Neural crest cell (in vitro differentiated cells): ENCODE measurements at regions not wholly inside any gene's neighbourhood (a gene's known extent, or its start where the extent isn't known, plus 50 kb on each side); places are given as distances from the start of the nearest gene placed in this dataset.
A peak's percentile ranks its signal among the peaks of the same experiment; 100 is the strongest.

Experiments
- DNase-seq: peaks from one replicate; pipeline ENCODE4 v3.0.0; 2021; ENCODE audit warnings: low read depth, mixed read lengths, low spot score
- H3K27ac Mint-ChIP-seq: one replicate; pipeline ENCODE4 v1.8.0; 2021; ENCODE audit warnings: mild to moderate bottlenecking, mixed read lengths; ENCODE audit not compliant: unreplicated experiment
- H3K27me3 Mint-ChIP-seq: 2 replicates; pipeline ENCODE4 v1.8.0; 2021; ENCODE audit warnings: low read depth, mild to moderate bottlenecking, mixed read lengths
- H3K36me3 Mint-ChIP-seq: 2 replicates; pipeline ENCODE4 v1.8.0; 2021; ENCODE audit warnings: low read depth, mild to moderate bottlenecking, mixed read lengths
- H3K4me1 Mint-ChIP-seq: 2 replicates; pipeline ENCODE4 v1.8.0; 2021; ENCODE audit warnings: mixed read lengths
- H3K4me3 Mint-ChIP-seq: one replicate; pipeline ENCODE4 v1.8.0; 2021; ENCODE audit warnings: mild to moderate bottlenecking, mixed read lengths
- H3K9me3 Mint-ChIP-seq: 2 replicates; pipeline ENCODE4 v1.8.0; 2021; ENCODE audit warnings: mixed read lengths
- CTCF ChIP-seq: fragments of 200-600 bp; sonication (generic); conservative IDR thresholded peaks from 2 replicates; pipeline ENCODE4 v1.5.0; 2021; ENCODE audit warnings: antibody characterized with exemption, mild to moderate bottlenecking

- Mint-ChIP-seq H3K36me3 (peaks cover 7% of the 10 kb centered on the region), H3K4me1 (no peaks in the 10 kb centered on the region), H3K27ac (no peak overlapping the region), H3K27me3 (no peaks in the 10 kb centered on the region), H3K9me3 (peaks cover 12% of the 10 kb centered on the region), H3K4me3 (no peak overlapping the region)
- peak; percentile 23 for TF ChIP-seq CTCF
- DNase-seq: no peak
Observed at GRCh38 chr1:164092603-164093353, 466.2 kb upstream of the PBX1 start.

- DNase-seq: no peak
- no peak overlapping the region for H3K4me3 Mint-ChIP-seq
- TF ChIP-seq CTCF: no peak
- peaks cover 7% of the 10 kb centered on the region for H3K36me3 Mint-ChIP-seq
- H3K9me3 Mint-ChIP-seq: peaks cover 12% of the 10 kb centered on the region
- no peak overlapping the region for H3K27ac Mint-ChIP-seq
- no peaks in the 10 kb centered on the region for H3K4me1 Mint-ChIP-seq
- H3K27me3 Mint-ChIP-seq: no peaks in the 10 kb centered on the region
Observed at GRCh38 chr1:164093543-164093942, 465.4 kb upstream of the PBX1 start.

GRCh38 chr1:164101802-164102201, 457.2 kb upstream of the PBX1 start:
- no peaks in the 10 kb centered on the region for H3K4me1 Mint-ChIP-seq
- no peaks in the 10 kb centered on the region for H3K36me3 Mint-ChIP-seq

GRCh38 chr1:164131949-164132348, 427.0 kb upstream of the PBX1 start:
- no peak overlapping the region for H3K27ac Mint-ChIP-seq
- no peak for TF ChIP-seq CTCF
- H3K9me3 Mint-ChIP-seq: no peaks in the 10 kb centered on the region
- no peaks in the 10 kb centered on the region for H3K27me3 Mint-ChIP-seq
- H3K36me3 Mint-ChIP-seq: no peaks in the 10 kb centered on the region
- no peak for DNase-seq
- H3K4me1 Mint-ChIP-seq: no peaks in the 10 kb centered on the region
- H3K4me3 Mint-ChIP-seq: no peak overlapping the region

More at GRCh38 chr1:164101802-164102201, 457.2 kb upstream of the PBX1 start:
- no peak for DNase-seq
- H3K27ac Mint-ChIP-seq: no peak overlapping the region
- TF ChIP-seq CTCF: no peak
- H3K27me3 Mint-ChIP-seq: peaks cover 2% of the 10 kb centered on the region
- H3K9me3 Mint-ChIP-seq: no peaks in the 10 kb centered on the region
- H3K4me3 Mint-ChIP-seq: no peak overlapping the region

- peaks cover 11% of the 10 kb centered on the region for H3K4me1 Mint-ChIP-seq
- no peak for DNase-seq
- no peaks in the 10 kb centered on the region for H3K27me3 Mint-ChIP-seq
- no peak for TF ChIP-seq CTCF
- H3K27ac Mint-ChIP-seq: no peak overlapping the region
- no peaks in the 10 kb centered on the region for H3K36me3 Mint-ChIP-seq
- H3K9me3 Mint-ChIP-seq: no peaks in the 10 kb centered on the region
- H3K4me3 Mint-ChIP-seq: no peak overlapping the region
Observed at GRCh38 chr1:164137273-164137925, 421.6 kb upstream of the PBX1 start.
